ENCODE measurements at regions not wholly inside any gene's neighbourhood (a gene's known extent, or its start where the extent isn't known, plus 50 kb on each side); places are given as distances from the start of the nearest gene placed in this dataset.

- no peak for TF ChIP-seq CTCF (conservative IDR thresholded peaks at IDR 0.05; ENCODE audit: low read depth, low read length)
- H3K4me3 ChIP-seq (ENCODE audit: low read depth, low read length) = no peak overlapping the region
- no peak for DNase-seq (ENCODE audit: low read depth)
Observed at GRCh38 chr6:125516644-125517043, 214.9 kb upstream of the HDDC2 start.

DNA sequence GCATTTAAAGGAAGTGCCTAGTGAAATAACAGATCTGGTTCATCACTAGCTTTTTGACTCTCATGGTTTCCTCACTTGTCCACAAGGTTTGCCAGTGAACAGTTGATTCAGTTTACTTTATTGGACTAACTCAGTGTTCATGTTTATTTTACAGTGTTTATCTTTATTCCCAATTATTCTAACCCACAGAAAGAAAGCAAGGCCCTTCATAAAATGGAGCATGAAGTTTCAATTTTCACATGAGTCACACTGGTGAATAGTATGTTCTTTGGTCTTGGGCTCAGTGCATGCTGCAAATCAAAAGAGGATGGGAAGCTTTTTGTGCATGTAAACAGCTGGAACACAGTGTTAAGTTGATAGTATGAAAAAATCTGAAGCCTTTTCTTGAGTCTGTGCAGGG lies 217.6 kb upstream of the HDDC2 start:
- DNase-seq (ENCODE audit: low read depth) = no peak
- no peak for TF ChIP-seq CTCF (conservative IDR thresholded peaks at IDR 0.05; ENCODE audit: low read depth, low read length)
- no peak overlapping the region for H3K4me3 ChIP-seq (ENCODE audit: low read depth, low read length)

DNA sequence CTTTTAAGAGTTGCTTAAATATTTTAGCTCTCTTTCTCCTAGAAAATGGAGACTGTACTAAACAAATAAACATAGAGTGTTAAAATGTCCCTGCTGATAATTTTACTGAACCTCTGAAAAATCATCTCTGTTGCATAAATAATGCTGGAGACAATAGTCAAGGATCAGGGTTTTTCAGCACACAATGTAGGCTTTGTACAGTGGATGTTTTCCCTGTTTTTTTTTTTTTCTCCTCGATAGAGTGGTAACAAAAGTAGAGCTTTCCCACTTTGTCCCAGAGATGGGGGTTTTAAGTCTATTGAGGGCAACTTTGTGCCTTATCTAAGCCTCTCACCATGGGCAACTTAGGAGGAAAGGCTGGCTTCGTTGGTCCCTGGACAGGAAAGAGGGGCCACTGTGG lies 222.6 kb upstream of the HDDC2 start:
- H3K4me3 ChIP-seq (ENCODE audit: low read depth, low read length) = no peak overlapping the region
- no peak for TF ChIP-seq CTCF (conservative IDR thresholded peaks at IDR 0.05; ENCODE audit: low read depth, low read length)
- DNase-seq (ENCODE audit: low read depth) = no peak

GRCh38 chr6:125526007-125526720 lies 223.3 kb upstream of the HEY2 start:
- no peak for DNase-seq (ENCODE audit: low read depth)
- H3K4me3 ChIP-seq (ENCODE audit: low read depth, low read length) = no peak overlapping the region

DNA sequence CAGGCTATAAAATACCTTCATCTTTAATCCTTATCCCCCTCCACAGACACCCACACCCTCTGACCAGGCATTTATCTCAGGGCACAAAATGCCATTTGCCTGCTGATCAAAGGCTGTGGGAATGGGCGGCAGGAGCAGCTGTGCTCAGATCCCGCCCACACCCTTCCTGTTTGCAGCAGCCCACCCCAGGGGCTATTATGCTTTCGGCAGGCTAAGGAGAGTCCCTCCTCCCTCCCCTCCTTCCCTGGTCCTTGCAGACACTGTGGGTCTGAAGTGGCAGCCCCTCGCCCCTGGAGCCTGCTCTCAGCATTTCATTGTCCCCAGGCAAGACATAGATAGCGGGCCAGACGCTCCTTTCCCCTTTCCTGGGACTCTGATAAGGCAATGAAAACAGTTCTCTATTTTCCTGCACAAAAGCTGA lies 220.8 kb upstream of the HEY2 start:
- no peak for DNase-seq (ENCODE audit: low read depth)
- no peak for TF ChIP-seq CTCF (conservative IDR thresholded peaks at IDR 0.05; ENCODE audit: low read depth, low read length)
- H3K4me3 ChIP-seq (ENCODE audit: low read depth, low read length) = no peak overlapping the region

More at GRCh38 chr6:125526007-125526720, 223.3 kb upstream of the HEY2 start:
- no peak for TF ChIP-seq CTCF (conservative IDR thresholded peaks at IDR 0.05; ENCODE audit: low read depth, low read length)

DNA sequence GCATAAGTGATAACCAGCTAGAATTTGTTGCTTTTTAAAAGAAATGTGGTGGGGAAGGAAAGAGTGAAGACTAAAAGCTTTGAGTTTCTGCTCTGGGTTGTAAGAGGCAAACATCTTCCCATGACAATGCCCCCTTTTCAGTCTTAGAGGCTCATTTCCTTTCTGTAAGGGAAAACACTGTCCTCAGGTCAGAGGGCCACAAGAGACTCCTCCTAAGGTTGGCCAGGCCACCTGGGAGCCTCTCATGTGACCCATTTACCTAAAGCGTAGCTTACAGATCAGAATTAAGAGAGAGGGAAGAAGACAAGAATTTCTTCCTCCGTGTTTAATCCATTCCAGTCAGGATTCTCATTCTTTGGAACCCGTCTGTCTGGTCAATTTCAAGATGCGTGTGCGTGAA lies 220.4 kb upstream of the HEY2 start:
- H3K4me3 ChIP-seq (ENCODE audit: low read depth, low read length) = no peak overlapping the region
- TF ChIP-seq CTCF (conservative IDR thresholded peaks at IDR 0.05; ENCODE audit: low read depth, low read length) = no peak
- DNase-seq (ENCODE audit: low read depth) = no peak

- no peak for TF ChIP-seq CTCF (conservative IDR thresholded peaks at IDR 0.05; ENCODE audit: low read depth, low read length)
- no peak for DNase-seq (ENCODE audit: low read depth)
- peak overlapping the region; percentile 48 for H3K4me3 ChIP-seq (ENCODE audit: low read depth, low read length)
Observed at GRCh38 chr6:125533710-125534397, 215.6 kb upstream of the HEY2 start.

Measured in choroid plexus epithelial cell (primary cell).